ENCODE measurements at regions not wholly inside any gene's neighbourhood (a gene's known extent, or its start where the extent isn't known, plus 50 kb on each side); places are given as distances from the start of the nearest gene placed in this dataset.
A peak's percentile ranks its signal among the peaks of the same experiment; 100 is the strongest.

- FAIRE-seq: no peak
Observed at GRCh38 chr9:79973627-79974026, 401.9 kb downstream of the TLE4 start.

GRCh38 chr9:79970146-79970425, 398.3 kb downstream of the TLE4 start:
- FAIRE-seq: no peak
- DNase-seq (ENCODE audit: low spot score in 2 of 2): no peak

More at GRCh38 chr9:79973627-79974026, 401.9 kb downstream of the TLE4 start:
- DNase-seq (ENCODE audit: low spot score in 2 of 2): no peak

- DNase-seq (ENCODE audit: low spot score in 2 of 2) (no peak), FAIRE-seq (no peak)
Observed at GRCh38 chr9:79969393-79970145, 397.8 kb downstream of the TLE4 start.

DNA sequence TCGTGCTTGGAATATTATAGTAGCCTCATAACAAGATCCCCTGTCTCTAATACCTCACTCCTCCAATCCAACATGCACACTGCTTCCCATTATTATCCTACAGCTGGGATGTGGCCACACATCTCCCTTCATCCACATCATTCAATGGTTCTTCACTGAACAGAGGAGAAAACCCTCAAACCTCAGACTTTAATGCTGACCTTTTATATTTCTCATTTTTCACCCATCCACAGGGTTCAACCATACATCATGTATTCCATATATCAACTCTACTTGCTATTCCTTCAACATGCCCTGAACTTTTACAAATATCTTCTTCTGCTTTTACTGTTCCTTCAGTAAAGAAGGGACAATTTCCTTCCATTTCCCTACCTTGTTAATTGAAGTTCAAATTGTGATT, 396.8 kb downstream of the TLE4 start:
- FAIRE-seq: no peak
- DNase-seq (ENCODE audit: low spot score in 2 of 2): no peak

DNA sequence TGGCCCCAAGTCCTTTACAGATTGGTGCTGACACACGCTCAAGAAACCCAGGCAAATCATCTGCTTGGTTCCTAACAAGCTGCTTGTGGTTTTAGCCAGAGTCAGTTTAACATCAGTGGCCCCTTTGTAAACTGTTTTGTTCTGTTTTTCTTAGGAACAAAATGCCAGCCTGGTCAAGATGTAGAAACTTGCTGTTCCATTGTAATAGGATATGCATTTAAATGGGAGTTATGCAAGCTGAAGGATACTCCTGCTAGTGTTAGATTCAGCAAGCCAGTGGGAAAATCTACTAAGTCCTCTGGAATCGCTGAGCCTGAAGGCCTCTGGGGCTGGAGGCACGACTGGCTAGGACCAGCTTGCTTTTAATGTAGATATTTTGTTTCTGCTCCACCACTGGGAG, 391.1 kb downstream of the TLE4 start:
- no peak for FAIRE-seq
- DNase-seq (ENCODE audit: low spot score in 2 of 2): no peak

- DNase-seq (ENCODE audit: low spot score in 2 of 2) (no peak), FAIRE-seq (no peak)
Observed at GRCh38 chr9:79962150-79962549, 390.4 kb downstream of the TLE4 start.

DNA sequence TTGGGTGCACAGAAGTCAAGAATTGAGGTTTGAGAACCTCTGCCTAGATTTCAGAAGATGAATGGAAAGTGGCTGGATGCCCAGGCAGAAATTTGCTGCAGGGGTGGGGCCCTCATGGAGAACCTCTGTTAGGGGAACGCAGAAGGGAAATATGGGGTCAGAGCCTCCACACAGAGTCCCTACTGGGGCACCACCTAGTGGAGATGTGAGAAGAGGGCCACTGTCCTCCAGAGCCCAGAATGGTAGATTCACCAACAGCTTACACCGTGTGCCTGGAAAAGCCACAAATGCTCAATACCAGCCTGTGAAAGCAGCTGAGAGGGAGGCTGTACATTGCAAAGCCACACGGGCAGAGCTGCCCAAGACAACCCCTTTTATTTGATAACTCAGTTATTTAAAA, 383.5 kb downstream of the TLE4 start:
- DNase-seq (ENCODE audit: low spot score in 2 of 2) (no peak), FAIRE-seq (no peak)

DNA sequence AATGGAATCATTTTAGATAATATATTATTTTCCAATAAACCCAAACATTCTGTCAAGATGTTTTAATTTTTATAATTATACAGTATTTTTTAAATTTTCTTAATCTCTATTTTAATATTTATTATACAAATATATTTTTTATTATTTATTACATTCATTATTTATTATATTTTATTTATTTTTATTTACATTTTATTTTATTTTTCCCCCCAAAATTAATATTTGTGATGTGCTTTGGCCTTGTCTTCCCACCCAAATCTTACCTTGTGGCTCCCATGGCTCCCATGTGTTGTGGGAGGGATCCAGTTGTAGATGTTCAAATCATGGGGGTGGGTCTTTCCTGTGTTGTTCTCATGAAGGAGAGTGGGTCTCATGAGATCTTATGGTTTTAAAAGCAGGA, 382.1 kb downstream of the TLE4 start:
- FAIRE-seq: peak; percentile 96
- no peak for DNase-seq (ENCODE audit: low spot score in 2 of 2)

- no peak for DNase-seq (ENCODE audit: low spot score in 2 of 2)
- no peak for FAIRE-seq
Observed at GRCh38 chr9:79952401-79952800, 380.6 kb downstream of the TLE4 start.

DNA sequence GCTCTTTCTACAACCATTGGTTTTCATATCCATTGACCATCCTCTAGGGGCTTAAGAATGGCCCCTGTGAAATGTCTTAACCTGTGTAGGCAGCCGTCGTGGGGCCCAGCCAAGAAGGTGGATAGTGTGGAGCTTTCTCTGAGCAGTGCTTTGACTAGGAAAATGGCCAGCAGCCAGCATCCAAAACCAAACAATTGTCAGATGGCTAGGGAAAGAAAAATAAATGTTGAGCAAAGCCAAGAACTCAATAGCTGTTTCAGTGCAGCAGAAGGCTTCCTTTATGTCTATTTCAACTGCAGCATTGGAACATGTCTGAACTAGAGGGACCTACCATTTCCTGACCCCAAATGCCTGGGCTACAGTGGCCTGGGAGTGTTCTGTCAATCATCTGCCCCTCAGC, 374.9 kb downstream of the TLE4 start:
- DNase-seq (ENCODE audit: low spot score in 2 of 2) (no peak), FAIRE-seq (no peak)

DNA sequence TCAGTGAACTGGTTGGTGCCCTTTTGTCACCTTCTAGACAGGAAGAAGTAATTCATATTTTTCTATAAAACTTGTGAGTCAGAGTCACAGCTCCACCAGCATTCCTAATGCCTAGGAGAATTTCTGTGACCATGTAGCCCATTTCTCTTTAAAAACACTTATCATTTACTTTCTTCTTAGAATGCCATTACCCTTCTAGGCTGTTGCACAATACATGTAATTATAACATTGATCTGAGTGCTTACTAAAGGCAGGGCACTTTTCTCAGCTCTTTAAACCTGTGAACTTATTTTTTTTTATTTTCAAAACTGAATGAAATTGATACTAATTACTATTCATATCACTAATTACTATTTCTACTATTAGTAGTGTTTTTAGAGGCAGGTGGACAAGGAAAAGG, 373.7 kb downstream of the TLE4 start:
- DNase-seq (ENCODE audit: low spot score in 2 of 2): no peak
- FAIRE-seq: no peak

DNA sequence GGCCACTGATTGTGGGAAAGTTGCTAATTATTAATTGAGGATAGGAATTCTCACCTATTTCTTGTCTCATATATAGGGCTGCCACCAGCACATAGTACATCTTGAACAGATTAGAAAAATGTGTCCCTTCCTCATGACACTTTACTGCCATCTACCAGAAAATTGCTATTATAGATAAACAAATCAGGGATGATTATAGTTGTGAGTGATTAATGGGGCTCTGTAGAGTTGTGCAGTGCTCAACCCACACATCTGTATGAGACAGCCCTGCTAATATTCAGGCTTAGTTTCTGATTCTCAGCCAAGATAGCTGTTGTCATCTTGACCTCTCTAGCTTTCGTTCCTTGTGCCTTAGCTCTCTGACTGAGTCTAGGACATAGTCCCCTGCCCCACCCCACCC, 373.3 kb downstream of the TLE4 start:
- no peak for FAIRE-seq

DNA sequence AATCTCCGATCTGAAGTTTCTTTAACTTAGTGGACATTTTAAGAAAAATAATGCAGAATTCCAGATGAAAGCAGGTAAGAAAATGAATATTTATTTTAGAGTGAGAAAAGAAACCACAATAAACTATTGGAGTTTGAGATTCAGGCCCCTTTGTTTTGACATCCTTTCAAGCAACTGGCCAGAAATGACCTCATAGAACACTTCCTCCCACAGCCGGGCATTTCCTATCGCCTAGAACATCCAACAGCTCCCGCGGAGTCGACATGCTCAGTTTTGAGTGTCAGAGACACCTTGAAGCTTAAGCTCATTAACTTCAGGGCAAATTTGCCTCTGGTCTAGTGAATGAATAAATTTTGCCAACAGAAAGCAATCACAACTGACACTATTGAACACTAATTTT, 369.2 kb downstream of the TLE4 start:
- FAIRE-seq (no peak), DNase-seq (ENCODE audit: low spot score in 2 of 2) (no peak)

More for the DNA sequence above, 373.3 kb downstream of the TLE4 start:
- no peak for DNase-seq (ENCODE audit: low spot score in 2 of 2)

- DNase-seq (ENCODE audit: low spot score in 2 of 2): no peak
Observed at GRCh38 chr9:79939819-79940218, 368.1 kb downstream of the TLE4 start.

DNA sequence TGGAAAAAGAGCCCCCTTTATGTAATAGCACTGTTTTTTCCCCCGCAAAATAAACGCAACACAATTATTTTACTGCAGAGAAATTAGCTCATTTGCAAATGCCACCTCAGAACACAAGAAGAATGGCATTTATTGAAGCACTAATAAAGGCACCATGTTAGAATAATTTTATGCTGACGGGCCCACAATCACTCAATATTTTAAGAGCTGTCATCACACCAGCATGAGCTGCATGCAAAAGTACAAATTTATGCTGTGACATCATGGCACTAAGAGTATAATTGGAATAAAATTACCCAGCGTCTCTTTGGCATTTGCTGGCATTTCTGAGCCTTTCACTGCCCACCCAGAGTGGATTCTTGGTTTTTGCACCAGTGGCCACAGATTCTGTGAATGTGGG, 364.6 kb downstream of the TLE4 start:
- no peak for DNase-seq (ENCODE audit: low spot score in 2 of 2)
- no peak for FAIRE-seq

More at GRCh38 chr9:79939819-79940218, 368.1 kb downstream of the TLE4 start:
- no peak for FAIRE-seq

- FAIRE-seq (no peak), DNase-seq (ENCODE audit: low spot score in 2 of 2) (no peak)
Observed at GRCh38 chr9:79929285-79929684, 357.5 kb downstream of the TLE4 start.

GRCh38 chr9:79928661-79929223, 357.0 kb downstream of the TLE4 start:
- FAIRE-seq (no peak), DNase-seq (ENCODE audit: low spot score in 2 of 2) (no peak)

GRCh38 chr9:79925326-79925725, 353.6 kb downstream of the TLE4 start:
- FAIRE-seq (no peak), DNase-seq (ENCODE audit: low spot score in 2 of 2) (no peak)

GRCh38 chr9:79924836-79925235, 353.1 kb downstream of the TLE4 start:
- DNase-seq (ENCODE audit: low spot score in 2 of 2) (no peak), FAIRE-seq (no peak)

DNA sequence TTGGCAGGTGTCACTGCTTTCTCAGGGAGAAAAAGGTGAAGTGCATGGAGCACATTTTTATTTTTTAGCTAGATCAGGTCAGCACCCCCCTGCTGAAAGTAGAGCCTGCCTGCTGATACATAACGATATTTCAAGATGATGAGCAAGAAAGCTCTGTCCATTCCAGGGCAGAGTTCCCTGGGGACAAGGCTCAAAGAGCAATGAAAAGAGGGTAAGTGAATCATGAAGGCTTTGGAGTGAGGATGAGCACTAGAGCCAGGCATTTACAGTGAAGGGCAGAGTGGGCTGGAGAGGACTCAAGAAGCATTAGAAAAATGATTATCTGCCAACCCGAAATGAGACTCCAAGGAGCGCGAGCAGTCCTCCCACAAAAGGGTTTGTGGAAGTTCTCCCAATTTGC, 345.7 kb downstream of the TLE4 start:
- DNase-seq (ENCODE audit: low spot score in 2 of 2) (no peak), FAIRE-seq (no peak)

GRCh38 chr9:79913867-79914266, 342.1 kb downstream of the TLE4 start:
- FAIRE-seq: no peak
- DNase-seq (ENCODE audit: low spot score in 2 of 2): no peak

GRCh38 chr9:79912318-79913070, 340.7 kb downstream of the TLE4 start:
- no peak for FAIRE-seq
- no peak for DNase-seq (ENCODE audit: low spot score in 2 of 2)

Measured in frontal cortex (tissue), 3 donors.